Lung (tissue), 11 donors: ENCODE measurements at regions not wholly inside any gene's neighbourhood (a gene's known extent, or its start where the extent isn't known, plus 50 kb on each side); places are given as distances from the start of the nearest gene placed in this dataset.
A peak's percentile ranks its signal among the peaks of the same experiment; 100 is the strongest.

Experiments
- ATAC-seq: fragments of 200-7000 bp; cut with Tn5 transposase; one replicate; pipeline ENCODE4 v1.9.1; 2020; ENCODE audit warnings: moderate number of reproducible peaks; ENCODE audit not compliant: insufficient read depth, low FRiP score
- DNase-seq, 3 donors: peaks; one replicate each; pipeline ENCODE4 v3.0.0-alpha.2; 2013 to 2017
- H3K27ac ChIP-seq, 2 donors: one replicate each; pipeline ENCODE4 v1.5.1; 2013; ENCODE audit warnings: mild to moderate bottlenecking in 2 of 2, moderate library complexity in 2 of 2, control low read depth in 1 of 2, inconsistent platforms in 1 of 2, low read depth in 1 of 2, low read length in 1 of 2
- H3K27me3 ChIP-seq, 3 donors: one replicate each; pipeline ENCODE4 v1.5.1; 2013; ENCODE audit warnings: low read length in 2 of 3; ENCODE audit not compliant: control insufficient read depth in 3 of 3, insufficient read depth in 3 of 3
- H3K36me3 ChIP-seq, 4 donors: one replicate each; pipeline ENCODE4 v1.5.1; 2013; ENCODE audit warnings: low read length in 4 of 4, mild to moderate bottlenecking in 1 of 4, moderate library complexity in 1 of 4; ENCODE audit not compliant: control insufficient read depth in 4 of 4, insufficient read depth in 4 of 4
- H3K4me1 ChIP-seq, 5 donors: one replicate each; pipeline ENCODE4 v1.5.1; 2013; ENCODE audit warnings: low read length in 5 of 5, mild to moderate bottlenecking in 2 of 5, moderate library complexity in 1 of 5; ENCODE audit not compliant: control insufficient read depth in 5 of 5, insufficient read depth in 5 of 5
- H3K4me3 ChIP-seq: one replicate; pipeline ENCODE4 v1.5.1; 2013; ENCODE audit warnings: mild to moderate bottlenecking, control low read depth, moderate library complexity
- H3K9ac ChIP-seq, 2 donors: one replicate each; pipeline ENCODE4 v1.5.1; 2013; ENCODE audit warnings: low read length in 2 of 2, control low read depth in 1 of 2; ENCODE audit not compliant: insufficient read depth in 1 of 2
- H3K9me3 ChIP-seq, 4 donors: one replicate each; pipeline ENCODE4 v1.5.1; 2013; ENCODE audit warnings: low read length in 3 of 4, mild to moderate bottlenecking in 1 of 4, moderate library complexity in 1 of 4; ENCODE audit not compliant: control insufficient read depth in 4 of 4, insufficient read depth in 3 of 4
- CTCF ChIP-seq: IDR thresholded peaks from 2 replicates; pipeline ENCODE4 v1.5.1; 2012; ENCODE audit warnings: mild to moderate bottlenecking; ENCODE audit errors: control extremely low read depth, extremely low read depth
- WGBS, 2 donors: extraction: QIAGEN DNeasy Blood & Tissue Kit; methylation state at CpG; one replicate each; pipeline ENCODE4 v1.1.7; 2013; 5-methylcytosine and 5-hydroxymethylcytosine counted together
- donor health status: control.
- donor health status: control.
- donor health status: Bipolar disorder and iron deficiency.
- donor health status: healthy.
- donor health status: DM: yes; HTN: yes; CAD: no.

DNA sequence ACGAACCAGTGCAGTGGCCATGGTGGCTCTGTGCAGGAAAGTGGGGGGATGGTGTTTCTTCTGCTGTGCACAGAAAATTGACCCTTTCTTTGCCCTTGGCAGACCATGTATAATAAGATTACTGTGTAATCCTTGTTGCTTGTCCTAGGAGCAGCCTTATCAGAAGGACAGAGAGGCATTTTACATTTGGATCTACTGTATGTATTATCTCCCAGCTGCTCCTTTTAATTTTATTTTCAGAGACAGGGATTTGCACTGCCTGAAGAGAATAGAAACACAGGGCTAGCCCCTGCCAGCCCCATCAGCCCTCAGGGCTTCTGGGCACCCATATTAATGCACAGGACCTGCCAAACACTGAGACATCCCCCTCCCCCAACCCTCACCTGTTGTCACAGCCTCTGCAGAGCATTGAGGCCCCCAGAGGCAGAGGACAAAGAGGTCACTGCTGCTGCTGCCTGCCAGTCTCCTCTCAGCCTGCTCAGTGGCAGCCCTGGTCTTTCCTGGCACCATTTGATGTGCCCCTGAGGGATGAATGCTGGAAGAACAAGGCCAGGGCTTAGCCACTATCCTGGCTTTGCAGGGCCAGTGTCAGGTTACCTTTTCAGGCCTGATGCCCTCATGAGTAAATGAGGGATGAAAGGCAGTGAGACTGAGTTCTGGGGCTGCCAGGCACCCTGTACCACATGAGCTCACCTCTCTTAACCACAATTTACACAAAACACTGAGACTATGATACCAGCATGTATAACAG, 533.4 kb downstream of the NTRK3 start:
- H3K4me3 ChIP-seq, result no peak overlapping the region
- peaks cover 0 to 4% (median 1%) of the 10 kb centered on the region in 5 donors for H3K4me1 ChIP-seq
- DNase-seq (peak in 1 of 3 donors; percentile 13), ATAC-seq (no peak)
- WGBS, 2 donors, result 35 to 81% methylated on average over 1 of the region's 1 CpG
- peaks cover 0 to 2% (median 0%) of the 10 kb centered on the region in 4 donors for H3K9me3 ChIP-seq
- H3K27me3 ChIP-seq, result no peaks in the 10 kb centered on the region
- no peak for TF ChIP-seq CTCF
- H3K36me3 ChIP-seq, result no peaks in the 10 kb centered on the region
- no peak overlapping the region for H3K27ac ChIP-seq
- no peak overlapping the region for H3K9ac ChIP-seq

DNA sequence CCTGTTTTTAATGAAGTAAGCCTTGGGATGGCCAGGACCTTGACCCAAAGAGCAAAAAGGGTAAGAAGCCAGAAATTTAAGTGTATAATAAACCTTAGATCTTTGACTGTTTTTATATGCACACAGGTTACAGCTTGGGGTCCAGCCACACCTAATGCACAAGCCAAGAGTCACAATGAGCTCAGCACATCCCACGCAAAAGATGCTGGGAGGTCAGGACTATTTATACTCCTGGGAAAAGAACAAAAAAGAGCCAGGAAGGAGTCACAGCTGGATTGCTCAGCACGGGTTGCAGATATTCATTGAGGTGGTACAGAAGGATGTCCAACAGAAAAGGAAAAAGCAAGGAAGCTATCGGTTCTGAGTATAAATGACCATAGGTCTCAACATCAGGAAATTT, 536.3 kb downstream of the NTRK3 start:
- Histone ChIP-seq H3K4me3 (no peak overlapping the region), H3K9ac (no peak overlapping the region), H3K4me1 (peaks cover 0 to 2% (median 1%) of the 10 kb centered on the region in 5 donors), H3K9me3 (peaks cover 0 to 4% (median 0%) of the 10 kb centered on the region in 4 donors), H3K27ac (no peak overlapping the region), H3K27me3 (no peaks in the 10 kb centered on the region), H3K36me3 (no peaks in the 10 kb centered on the region)
- no peak for DNase-seq
- WGBS, 2 donors, result 76 to 89% methylated on average over 3 of the region's 3 CpGs
- no peak for TF ChIP-seq CTCF
- ATAC-seq, result no peak

DNA sequence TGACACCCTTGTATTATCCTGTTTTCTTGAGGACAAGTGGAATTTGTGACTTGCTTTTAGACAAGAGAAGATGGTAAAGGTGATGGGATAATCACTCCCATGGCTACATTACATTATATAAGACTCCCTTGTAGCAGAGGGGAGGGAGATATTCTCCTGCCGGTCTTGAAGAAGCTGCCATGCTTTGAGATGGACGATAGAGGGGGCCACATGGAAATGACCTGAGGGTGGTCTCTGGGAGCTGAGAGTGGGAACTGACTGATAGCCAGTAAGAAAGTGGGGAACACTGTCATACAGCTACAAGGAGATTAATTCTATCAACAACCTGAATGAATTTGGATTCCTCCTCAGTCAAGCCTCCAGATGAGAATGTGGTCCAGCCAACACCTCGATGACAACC, 540.1 kb downstream of the NTRK3 start:
- DNase-seq (no peak), ATAC-seq (no peak)
- Histone ChIP-seq H3K9ac (no peak overlapping the region), H3K4me1 (peaks cover 0 to 12% (median 0%) of the 10 kb centered on the region in 5 donors), H3K27ac (no peak overlapping the region), H3K9me3 (peaks cover 0 to 1% (median 0%) of the 10 kb centered on the region in 4 donors), H3K36me3 (no peaks in the 10 kb centered on the region), H3K4me3 (no peak overlapping the region), H3K27me3 (no peaks in the 10 kb centered on the region)
- 51 to 67% methylated on average over 3 of the region's 3 CpGs for WGBS, 2 donors
- no peak for TF ChIP-seq CTCF
